MM.1S (cell line): ENCODE measurements at regions not wholly inside any gene's neighbourhood (a gene's known extent, or its start where the extent isn't known, plus 50 kb on each side); places are given as distances from the start of the nearest gene placed in this dataset.

ENCODE experiments used
- DNase-seq: peaks from one replicate; pipeline ENCODE4 v3.0.0-alpha.2; 2015
- H2AFZ ChIP-seq: fragments of 300-600 bp; sonication (generic); 2 replicates; pipeline ENCODE4 v1.6.0; 2016; ENCODE audit warnings: antibody characterized with exemption, low read length
- H3F3A ChIP-seq: fragments of 300-600 bp; sonication (generic); 2 replicates; pipeline ENCODE4 v1.6.1; 2016; ENCODE audit warnings: mild to moderate bottlenecking, antibody characterized with exemption, low read length, moderate library complexity, mixed read lengths; ENCODE audit not compliant: insufficient read depth
- H3K27ac ChIP-seq: fragments of 300-600 bp; sonication (generic); 2 replicates; pipeline ENCODE4 v1.5.1; 2016; ENCODE audit warnings: mild to moderate bottlenecking, low read length
- H3K27me3 ChIP-seq: fragments of 300-600 bp; sonication (generic); replicated peaks from 2 replicates; pipeline ENCODE4 v1.6.0; 2016; ENCODE audit warnings: low read length; ENCODE audit not compliant: insufficient read depth
- H3K36me3 ChIP-seq: fragments of 300-600 bp; sonication (generic); replicated peaks from 2 replicates; pipeline ENCODE4 v1.6.1; 2016; ENCODE audit warnings: mild to moderate bottlenecking, low read length, mixed read lengths; ENCODE audit not compliant: insufficient read depth
- H3K4me1 ChIP-seq: fragments of 300-600 bp; sonication (generic); 2 replicates; pipeline ENCODE4 v1.6.1; 2016; ENCODE audit warnings: low read length, mixed read lengths
- H3K4me2 ChIP-seq: fragments of 300-600 bp; sonication (generic); 2 replicates; pipeline ENCODE4 v1.6.0; 2016; ENCODE audit warnings: low read depth, low read length
- H3K4me3 ChIP-seq: fragments of 300-600 bp; sonication (generic); 2 replicates; pipeline ENCODE4 v1.5.1; 2016; ENCODE audit warnings: low read length, mixed read lengths
- H3K79me2 ChIP-seq: fragments of 300-600 bp; sonication (generic); 2 replicates; pipeline ENCODE4 v1.6.1; 2016; ENCODE audit warnings: mixed run types, low read length, mixed read lengths
- H3K9ac ChIP-seq: fragments of 300-600 bp; sonication (generic); 2 replicates; pipeline ENCODE4 v1.6.1; 2016; ENCODE audit warnings: low read length, mixed read lengths
- H3K9me2 ChIP-seq: fragments of 300-600 bp; sonication (generic); replicated peaks from 2 replicates; pipeline ENCODE4 v1.6.1; 2016; ENCODE audit warnings: mild to moderate bottlenecking, low read length, mixed read lengths; ENCODE audit not compliant: insufficient read depth
- H3K9me3 ChIP-seq: fragments of 300-600 bp; sonication (generic); replicated peaks from 2 replicates; pipeline ENCODE4 v1.6.1; 2016; ENCODE audit warnings: mild to moderate bottlenecking, low read length, mixed read lengths; ENCODE audit not compliant: insufficient read depth
- H4K20me1 ChIP-seq: fragments of 300-600 bp; sonication (generic); 2 replicates; pipeline ENCODE4 v1.6.1; 2016; ENCODE audit warnings: mild to moderate bottlenecking, low read length, moderate library complexity, mixed read lengths; ENCODE audit not compliant: insufficient read depth
- CTCF ChIP-seq: fragments of 300-600 bp; sonication (generic); IDR thresholded peaks from 2 replicates; pipeline ENCODE4 v1.5.1; 2016; ENCODE audit warnings: antibody characterized with exemption, low read length, mixed read lengths
- EZH2 ChIP-seq: fragments of 300-600 bp; sonication (generic); optimal IDR thresholded peaks from 2 replicates; pipeline ENCODE3; 2017; ENCODE audit warnings: low read depth, mild to moderate bottlenecking, antibody characterized with exemption, low read length, mixed read lengths
- EZH2phosphoT487 ChIP-seq: fragments of 300-600 bp; sonication (generic); IDR thresholded peaks from 2 replicates; pipeline ENCODE4 v1.6.1; 2018; ENCODE audit warnings: antibody characterized with exemption, low read length

GRCh38 chr9:91040371-91041215 is 239.0 kb downstream of the SYK start:
- no peaks in the 10 kb centered on the region for H3K27me3 ChIP-seq
- TF ChIP-seq EZH2 (no peak), CTCF (no peak), EZH2phosphoT487 (no peak)
- H3K9me3 ChIP-seq: no peaks in the 10 kb centered on the region
- H3K9me2 ChIP-seq: no peaks in the 10 kb centered on the region
- DNase-seq: no peak
- no peak overlapping the region for H3K4me2 ChIP-seq
- no peaks in the 10 kb centered on the region for H4K20me1 ChIP-seq
- H3F3A ChIP-seq: peaks cover 14% of the 10 kb centered on the region
- no peaks in the 10 kb centered on the region for H3K36me3 ChIP-seq
- H3K27ac ChIP-seq: no peak overlapping the region
- no peaks in the 10 kb centered on the region for H3K79me2 ChIP-seq
- no peak overlapping the region for H2AFZ ChIP-seq
- H3K4me1 ChIP-seq: peaks cover 26% of the 10 kb centered on the region
- H3K9ac ChIP-seq: no peak overlapping the region
- no peak overlapping the region for H3K4me3 ChIP-seq

DNA sequence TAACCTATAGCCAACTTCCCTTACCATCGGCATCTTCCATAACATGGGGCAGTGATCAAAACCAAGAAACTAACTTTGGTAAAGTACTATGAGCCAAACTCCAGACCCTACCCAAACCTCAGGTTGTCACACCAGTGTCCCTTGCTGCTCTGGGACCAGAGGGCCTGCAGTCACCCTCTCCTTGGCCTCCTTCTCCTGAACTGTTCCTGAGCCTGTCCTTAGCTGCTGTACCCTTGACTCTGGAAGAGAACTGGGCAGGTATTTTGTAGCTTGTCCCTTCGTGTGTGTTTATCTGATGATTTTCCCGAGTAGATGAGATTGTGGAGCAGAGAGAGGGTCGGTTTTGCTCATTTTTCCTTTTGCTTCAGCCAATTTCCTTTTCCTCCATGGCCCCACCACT is 240.4 kb downstream of the SYK start:
- no peaks in the 10 kb centered on the region for H3K79me2 ChIP-seq
- no peaks in the 10 kb centered on the region for H3K9me3 ChIP-seq
- no peak overlapping the region for H3K4me2 ChIP-seq
- no peaks in the 10 kb centered on the region for H4K20me1 ChIP-seq
- no peak overlapping the region for H3K4me3 ChIP-seq
- no peak for DNase-seq
- no peaks in the 10 kb centered on the region for H3K27me3 ChIP-seq
- H3K36me3 ChIP-seq: no peaks in the 10 kb centered on the region
- H3F3A ChIP-seq: no peaks in the 10 kb centered on the region
- no peak overlapping the region for H3K9ac ChIP-seq
- H3K9me2 ChIP-seq: no peaks in the 10 kb centered on the region
- peaks cover 12% of the 10 kb centered on the region for H3K4me1 ChIP-seq
- no peak overlapping the region for H2AFZ ChIP-seq
- H3K27ac ChIP-seq: no peak overlapping the region
- TF ChIP-seq CTCF (no peak), EZH2 (no peak), EZH2phosphoT487 (no peak)

DNA sequence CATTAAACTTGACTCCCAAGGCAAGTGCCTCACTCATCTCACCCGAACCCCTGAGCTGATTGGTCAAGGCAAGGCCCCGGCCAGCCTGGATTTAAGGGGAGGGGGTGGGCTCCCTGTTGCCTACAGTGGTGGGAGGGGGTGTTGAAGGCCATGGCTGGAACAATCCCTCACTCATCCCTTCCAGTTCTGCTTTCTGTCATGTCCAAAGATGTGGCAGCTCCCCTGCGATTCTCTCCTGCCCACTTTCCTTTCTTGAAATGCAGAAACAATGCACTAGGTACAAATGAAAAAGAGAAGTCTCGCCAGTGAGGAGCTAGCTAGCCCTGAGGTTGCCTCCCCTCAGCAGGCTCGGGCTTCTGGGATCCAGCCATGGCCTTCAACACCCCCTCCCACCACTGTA is 240.9 kb downstream of the SYK start:
- no peaks in the 10 kb centered on the region for H3K27me3 ChIP-seq
- H3K9me2 ChIP-seq: no peaks in the 10 kb centered on the region
- no peaks in the 10 kb centered on the region for H3F3A ChIP-seq
- no peak for DNase-seq
- H3K9me3 ChIP-seq: no peaks in the 10 kb centered on the region
- no peak overlapping the region for H3K27ac ChIP-seq
- H3K36me3 ChIP-seq: no peaks in the 10 kb centered on the region
- no peaks in the 10 kb centered on the region for H3K79me2 ChIP-seq
- no peak overlapping the region for H2AFZ ChIP-seq
- peaks cover 8% of the 10 kb centered on the region for H3K4me1 ChIP-seq
- no peak for TF ChIP-seq CTCF
- TF ChIP-seq EZH2: no peak
- no peak for TF ChIP-seq EZH2phosphoT487
- H3K4me2 ChIP-seq: no peak overlapping the region
- no peaks in the 10 kb centered on the region for H4K20me1 ChIP-seq
- no peak overlapping the region for H3K9ac ChIP-seq
- H3K4me3 ChIP-seq: no peak overlapping the region
